HG02571 (cell line): ENCODE measurements at regions not wholly inside any gene's neighbourhood (a gene's known extent, or its start where the extent isn't known, plus 50 kb on each side); places are given as distances from the start of the nearest gene placed in this dataset.
"Not testable (repeated sequence)": the region's sequence is repeated elsewhere in the genome, so short reads cannot be mapped to it uniquely, and the experiment has no call there.

Source experiments
- ATAC-seq: cut with Tn5 transposase; IDR thresholded peaks from one replicate; pipeline ENCODE4 v1.9.1; 2021; ENCODE audit warnings: mild to moderate bottlenecking, moderate library complexity; ENCODE audit not compliant: unreplicated experiment

DNA sequence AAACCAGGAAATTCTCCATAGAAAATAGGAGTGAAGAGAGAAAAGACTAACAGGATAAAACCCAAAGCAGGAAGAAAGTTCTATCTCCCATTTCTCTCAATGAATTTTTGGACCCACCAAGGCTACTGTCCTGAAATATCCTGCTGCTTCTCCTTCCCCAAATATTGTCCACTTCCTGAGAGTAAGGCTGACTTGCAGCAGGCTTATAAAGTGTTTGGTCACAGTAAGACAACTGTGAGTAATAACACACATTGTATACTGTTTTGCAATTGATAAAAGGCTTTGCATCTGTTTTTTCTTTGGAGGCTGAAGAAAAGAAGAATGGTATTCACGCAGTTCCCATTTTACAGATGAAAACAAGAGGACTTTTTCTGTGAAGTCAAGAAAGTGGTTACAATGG is 52.8 kb downstream of the FOXD4L6 start:
- ATAC-seq: not testable (repeated sequence)

GRCh38 chr9:41074356-41074942 is 54.0 kb downstream of the FOXD4L6 start:
- peak; percentile 73 for ATAC-seq

DNA sequence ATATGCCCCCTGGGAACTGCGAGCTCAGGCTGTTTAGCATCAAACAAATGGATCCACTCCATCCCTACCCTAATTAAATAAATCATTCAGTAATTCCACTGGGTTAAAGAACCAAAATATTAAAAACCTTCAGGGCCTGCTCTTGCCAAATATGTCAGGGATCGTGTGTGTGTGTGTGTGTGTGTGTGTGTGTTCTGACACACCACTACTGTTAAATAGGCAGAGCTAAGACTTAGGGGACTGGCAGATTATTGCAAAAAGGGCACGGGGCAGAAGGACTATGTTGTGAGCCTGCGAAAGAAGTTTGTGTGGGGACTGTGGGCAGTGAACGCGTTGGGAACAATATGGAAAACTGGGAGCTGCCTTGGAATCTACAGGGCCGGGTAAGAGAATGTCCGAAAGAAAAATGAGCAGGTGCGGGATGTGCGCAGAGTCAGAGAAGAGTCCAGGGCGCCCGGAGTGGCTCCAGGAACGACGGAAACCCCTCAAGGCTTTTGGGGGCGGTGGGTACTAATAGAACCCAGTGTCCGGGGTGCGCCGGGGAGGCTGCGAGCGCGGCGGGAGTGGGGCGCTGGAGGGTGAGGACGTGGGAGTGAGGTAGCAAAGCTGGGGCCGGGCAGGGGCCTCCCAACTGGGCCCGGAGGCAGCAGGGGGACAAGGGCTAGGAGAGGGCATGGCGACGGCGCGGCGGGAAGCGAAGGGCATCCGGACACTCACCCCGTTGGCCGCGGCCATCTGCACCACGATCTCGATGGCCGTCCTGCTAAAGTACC is 54.8 kb downstream of the FOXD4L6 start:
- ATAC-seq: not testable (repeated sequence)

GRCh38 chr9:41064125-41064795 is 64.2 kb downstream of the FOXD4L6 start:
- ATAC-seq: peak; percentile 56

DNA sequence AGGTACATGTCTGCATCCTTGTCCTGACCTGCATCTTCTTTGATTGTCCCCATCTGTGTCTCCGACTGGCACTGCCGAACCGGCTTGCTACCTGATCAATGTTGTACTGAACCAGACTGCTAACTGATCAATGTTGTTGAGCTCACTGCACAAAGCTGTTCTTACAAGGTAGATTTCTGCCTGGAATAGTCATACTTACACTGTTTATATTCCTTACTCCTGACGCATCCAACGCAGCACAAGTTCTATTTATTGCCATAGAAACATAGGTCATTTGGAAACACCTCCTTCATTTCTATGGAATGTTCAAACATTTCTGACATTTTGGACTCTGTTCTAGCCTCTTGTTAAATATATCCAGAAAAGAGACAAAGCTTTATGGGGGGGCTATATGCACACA is 65.2 kb downstream of the FOXD4L6 start:
- ATAC-seq: not testable (repeated sequence)

GRCh38 chr9:41059603-41060002 is 68.9 kb downstream of the FOXD4L6 start:
- not testable (repeated sequence) for ATAC-seq

GRCh38 chr9:41053666-41054363 is 74.7 kb downstream of the FOXD4L6 start:
- ATAC-seq: peak; percentile 83

DNA sequence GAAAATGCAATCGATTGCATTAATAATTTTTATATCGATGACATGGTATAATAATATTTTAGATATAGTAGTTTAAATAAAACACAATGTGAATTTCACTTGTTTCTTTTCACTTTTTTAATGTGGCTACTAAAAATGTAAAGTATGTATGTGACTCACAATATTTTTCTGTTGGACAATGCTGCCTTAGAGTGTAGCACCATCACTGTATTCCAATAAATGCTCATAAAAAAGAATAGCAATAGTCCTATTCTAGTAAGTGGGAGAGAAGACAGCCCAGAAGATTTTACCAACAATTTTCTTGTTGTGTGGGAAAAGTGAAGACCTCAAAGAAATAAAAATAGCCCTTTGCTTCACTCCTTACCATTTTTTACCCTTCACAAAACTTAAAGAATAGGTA is 79.8 kb downstream of the FOXD4L6 start:
- not testable (repeated sequence) for ATAC-seq

- not testable (repeated sequence) for ATAC-seq
These were observed 80.7 kb downstream of the FOXD4L6 start for GRCh38 chr9:41047792-41048191.

DNA sequence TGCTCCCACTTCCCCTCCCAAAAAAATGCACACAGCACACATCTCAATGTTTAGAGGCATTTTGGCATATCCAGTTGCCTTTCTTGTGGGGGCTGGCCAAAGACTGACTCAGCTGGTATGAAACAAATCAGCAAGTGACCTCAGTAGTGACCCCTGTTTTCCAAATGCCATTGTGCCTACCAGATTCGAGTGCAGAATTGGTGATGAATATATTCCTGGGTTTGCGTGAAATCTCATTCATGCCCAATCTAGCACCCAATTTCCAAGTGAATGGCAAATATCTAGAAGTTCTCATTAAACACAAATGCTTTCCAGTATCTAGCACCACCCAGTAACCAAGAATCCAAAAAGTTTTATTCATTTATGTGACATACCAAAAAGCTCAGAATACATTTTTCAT is 83.6 kb downstream of the FOXD4L6 start:
- not testable (repeated sequence) for ATAC-seq

DNA sequence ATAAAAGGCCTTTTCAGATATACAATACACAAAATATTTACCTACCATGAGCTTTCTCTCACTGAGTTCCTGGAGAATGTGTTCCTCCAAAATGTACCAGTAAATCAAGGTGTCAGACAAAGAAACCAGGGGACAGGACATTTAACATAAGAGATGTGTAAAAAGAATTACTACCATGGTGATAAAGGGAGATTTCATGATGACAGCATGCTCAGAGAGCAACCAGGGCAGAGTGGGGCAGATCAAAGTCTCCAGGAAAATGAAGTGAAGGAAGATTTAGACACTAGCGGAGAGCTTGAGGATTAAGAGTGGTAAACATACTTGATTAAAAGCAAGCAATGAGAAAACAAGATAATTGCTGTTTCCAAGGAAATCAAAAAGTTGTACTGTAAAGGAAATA is 85.0 kb downstream of the FOXD4L6 start:
- ATAC-seq: not testable (repeated sequence)

DNA sequence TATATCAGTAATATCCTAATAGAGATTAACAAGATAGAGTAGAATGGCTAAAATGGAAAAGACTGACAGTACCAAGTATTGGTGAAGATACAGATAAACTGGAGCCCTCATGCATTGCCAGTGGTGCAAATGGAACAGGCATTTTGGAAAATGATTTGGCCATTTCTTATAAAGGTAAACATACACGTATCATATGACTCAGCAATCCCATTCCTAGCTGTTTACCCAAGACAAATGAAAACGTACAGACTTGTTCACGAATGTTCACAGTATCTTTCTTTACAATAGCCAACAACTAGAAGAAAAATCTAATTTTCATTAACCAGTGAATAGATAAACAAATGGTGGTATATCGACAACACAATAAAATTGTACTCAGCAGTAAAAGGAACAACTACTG is 86.4 kb downstream of the FOXD4L6 start:
- not testable (repeated sequence) for ATAC-seq

- not testable (repeated sequence) for ATAC-seq
These were observed 87.7 kb downstream of the FOXD4L6 start for GRCh38 chr9:41040705-41041342.

- not testable (repeated sequence) for ATAC-seq
These were observed 93.2 kb downstream of the FOXD4L6 start for GRCh38 chr9:41035276-41035675.

DNA sequence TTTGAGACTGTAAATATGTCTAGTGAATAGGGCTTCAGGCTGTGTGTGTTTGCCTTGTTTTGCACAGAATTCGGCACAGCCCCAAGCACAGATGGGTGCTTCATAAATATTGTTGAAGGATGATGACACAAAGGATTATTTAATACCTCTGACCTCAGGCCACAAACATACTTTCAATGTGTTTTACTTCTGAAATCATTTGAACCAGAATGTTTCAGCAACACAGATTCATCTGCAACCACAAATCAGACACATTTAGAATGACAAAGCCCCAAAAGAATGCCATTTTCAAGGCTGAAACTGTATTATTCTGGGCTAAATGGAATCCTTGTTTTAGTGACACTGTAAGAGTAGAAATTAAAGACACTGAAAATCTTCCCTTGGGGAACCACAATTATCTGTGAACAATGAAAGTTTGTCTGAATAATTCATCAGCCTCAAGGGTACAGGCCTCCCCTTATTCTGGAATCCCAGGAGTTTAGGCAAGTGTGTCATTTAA is 93.7 kb downstream of the FOXD4L6 start:
- not testable (repeated sequence) for ATAC-seq

- not testable (repeated sequence) for ATAC-seq
These were observed 94.6 kb downstream of the FOXD4L6 start for GRCh38 chr9:41033877-41034276.

GRCh38 chr9:41033360-41033759 is 95.1 kb downstream of the FOXD4L6 start:
- ATAC-seq: not testable (repeated sequence)

DNA sequence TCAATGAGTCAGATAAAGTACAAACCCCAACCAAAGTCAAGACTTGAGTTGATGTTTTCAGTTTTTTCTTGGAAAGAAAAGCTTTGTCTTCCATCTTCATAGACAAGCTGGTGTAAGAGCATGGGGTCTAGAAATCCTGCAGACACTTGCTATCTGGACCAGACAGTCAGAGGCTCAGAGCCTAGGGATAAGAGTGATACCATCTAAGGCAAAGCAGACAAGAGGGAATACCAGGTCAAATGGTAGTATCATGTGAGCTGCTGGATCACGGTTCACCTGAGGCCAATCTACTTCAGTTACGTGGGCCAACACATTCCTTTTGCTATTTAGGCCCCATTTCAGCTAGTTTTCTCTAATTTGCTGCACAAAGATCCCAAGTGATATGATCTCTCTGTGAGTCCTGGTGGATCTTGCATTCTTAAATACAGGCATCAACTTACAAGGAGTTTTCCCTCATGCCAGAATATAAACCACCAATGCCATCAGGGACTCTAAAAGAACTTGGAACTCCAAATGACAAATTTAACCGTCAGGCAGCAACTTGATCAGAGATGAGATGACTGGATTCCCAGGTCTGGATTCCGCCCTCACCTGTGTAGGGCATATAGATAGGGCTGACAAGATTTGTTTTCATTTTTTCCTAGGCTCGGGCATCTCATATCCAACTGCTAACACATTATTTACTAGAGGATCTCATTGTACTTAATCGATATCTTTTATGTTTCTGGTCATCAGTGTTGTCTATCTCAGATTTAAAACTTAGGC is 101.4 kb downstream of the FOXD4L6 start:
- not testable (repeated sequence) for ATAC-seq

GRCh38 chr9:41022365-41022764 is 106.1 kb downstream of the FOXD4L6 start:
- ATAC-seq: not testable (repeated sequence)
